Endothelial cell of umbilical vein (primary cell): ENCODE measurements at regions not wholly inside any gene's neighbourhood (a gene's known extent, or its start where the extent isn't known, plus 50 kb on each side); places are given as distances from the start of the nearest gene placed in this dataset.

Experiments
- CTCF ChIP-seq, 2 donors: IDR thresholded peaks; 1 replicate in 1 of 2; 2 replicates in 1 of 2; pipeline ENCODE4 v1.5.1; 2011; ENCODE audit warnings: low read length in 2 of 2, mild to moderate bottlenecking in 2 of 2, moderate library complexity in 2 of 2, control low read depth in 1 of 2, inconsistent platforms in 1 of 2, low read depth in 1 of 2; ENCODE audit not compliant: insufficient read depth in 1 of 2; ENCODE audit errors: extremely low read depth in 1 of 2
- POLR2AphosphoS5 ChIP-seq: IDR thresholded peaks from 2 replicates; pipeline ENCODE4 v1.6.1; 2012; ENCODE audit warnings: low read depth, mild to moderate bottlenecking, control low read depth, low read length, moderate library complexity; ENCODE audit not compliant: insufficient read depth

- TF ChIP-seq CTCF (IDR thresholded peaks at IDR 0.05; ENCODE audit: extremely low read depth in 1 of 2, insufficient read depth in 1 of 2, low read depth in 1 of 2, low read length in 2 of 2) (no peak), POLR2AphosphoS5 (no peak)
Observed at GRCh38 chr9:89865357-89865756, 260.5 kb downstream of the GADD45G start.
